ENCODE measurements at regions not wholly inside any gene's neighbourhood (a gene's known extent, or its start where the extent isn't known, plus 50 kb on each side); places are given as distances from the start of the nearest gene placed in this dataset.
"Not testable (repeated sequence)": the region's sequence is repeated elsewhere in the genome, so short reads cannot be mapped to it uniquely, and the experiment has no call there.

DNA sequence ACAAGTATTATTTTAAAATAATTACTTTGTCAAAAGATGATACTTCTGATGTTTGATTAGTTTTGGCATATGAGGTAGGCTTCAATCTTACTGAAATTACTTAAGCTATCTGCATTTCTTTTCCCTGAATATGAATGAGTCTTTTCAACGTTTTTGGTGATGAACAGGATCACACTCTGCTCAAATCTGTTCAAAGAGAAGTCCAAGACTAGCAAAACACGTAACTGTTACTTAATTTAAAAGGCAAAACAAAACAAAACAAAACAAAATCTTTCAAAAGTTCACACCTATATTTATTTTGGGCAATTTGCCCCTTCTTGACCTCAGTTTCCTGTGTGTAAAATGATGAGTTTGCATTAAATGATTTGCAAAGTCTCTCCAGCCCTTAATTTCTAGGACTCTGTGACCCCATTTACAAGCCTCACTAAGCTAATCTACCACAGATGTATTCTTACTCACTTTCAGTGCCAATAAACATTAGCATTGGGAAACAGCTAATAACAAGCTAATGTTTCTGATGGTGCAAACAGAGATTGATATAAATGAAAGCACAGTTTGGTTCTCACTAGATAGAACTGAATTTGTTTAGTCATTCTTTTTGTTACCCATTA, 865.4 kb downstream of the LTN1 start:
- peaks cover 0 to 19% (median 4%) of the 10 kb centered on the region in 3 donors for H3K4me1 ChIP-seq
- H3K9me3 ChIP-seq = peaks cover 0 to 14% (median 0%) of the 10 kb centered on the region in 3 donors
- WGBS, 2 donors (ENCODE audit: low coverage in 1 of 2) = 24 to 30% methylated on average over 2 of the region's 2 CpGs
- H3K27ac ChIP-seq = peak overlapping the region; percentile 21 to 43 (median 38)
- no peak for ATAC-seq
- TF ChIP-seq EP300 (IDR thresholded peaks at IDR 0.05) (no peak), POLR2A (IDR thresholded peaks at IDR 0.05) (no peak), POLR2AphosphoS5 (IDR thresholded peaks at IDR 0.05) (no peak)
- TF ChIP-seq, protein P1, sequence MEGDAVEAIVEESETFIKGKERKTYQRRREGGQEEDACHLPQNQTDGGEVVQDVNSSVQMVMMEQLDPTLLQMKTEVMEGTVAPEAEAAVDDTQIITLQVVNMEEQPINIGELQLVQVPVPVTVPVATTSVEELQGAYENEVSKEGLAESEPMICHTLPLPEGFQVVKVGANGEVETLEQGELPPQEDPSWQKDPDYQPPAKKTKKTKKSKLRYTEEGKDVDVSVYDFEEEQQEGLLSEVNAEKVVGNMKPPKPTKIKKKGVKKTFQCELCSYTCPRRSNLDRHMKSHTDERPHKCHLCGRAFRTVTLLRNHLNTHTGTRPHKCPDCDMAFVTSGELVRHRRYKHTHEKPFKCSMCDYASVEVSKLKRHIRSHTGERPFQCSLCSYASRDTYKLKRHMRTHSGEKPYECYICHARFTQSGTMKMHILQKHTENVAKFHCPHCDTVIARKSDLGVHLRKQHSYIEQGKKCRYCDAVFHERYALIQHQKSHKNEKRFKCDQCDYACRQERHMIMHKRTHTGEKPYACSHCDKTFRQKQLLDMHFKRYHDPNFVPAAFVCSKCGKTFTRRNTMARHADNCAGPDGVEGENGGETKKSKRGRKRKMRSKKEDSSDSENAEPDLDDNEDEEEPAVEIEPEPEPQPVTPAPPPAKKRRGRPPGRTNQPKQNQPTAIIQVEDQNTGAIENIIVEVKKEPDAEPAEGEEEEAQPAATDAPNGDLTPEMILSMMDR (IDR thresholded peaks at IDR 0.05) = no peak
- H3K4me3 ChIP-seq = no peak overlapping the region
- no peaks in the 10 kb centered on the region for H3K27me3 ChIP-seq
- H3K36me3 ChIP-seq = no peaks in the 10 kb centered on the region

DNA sequence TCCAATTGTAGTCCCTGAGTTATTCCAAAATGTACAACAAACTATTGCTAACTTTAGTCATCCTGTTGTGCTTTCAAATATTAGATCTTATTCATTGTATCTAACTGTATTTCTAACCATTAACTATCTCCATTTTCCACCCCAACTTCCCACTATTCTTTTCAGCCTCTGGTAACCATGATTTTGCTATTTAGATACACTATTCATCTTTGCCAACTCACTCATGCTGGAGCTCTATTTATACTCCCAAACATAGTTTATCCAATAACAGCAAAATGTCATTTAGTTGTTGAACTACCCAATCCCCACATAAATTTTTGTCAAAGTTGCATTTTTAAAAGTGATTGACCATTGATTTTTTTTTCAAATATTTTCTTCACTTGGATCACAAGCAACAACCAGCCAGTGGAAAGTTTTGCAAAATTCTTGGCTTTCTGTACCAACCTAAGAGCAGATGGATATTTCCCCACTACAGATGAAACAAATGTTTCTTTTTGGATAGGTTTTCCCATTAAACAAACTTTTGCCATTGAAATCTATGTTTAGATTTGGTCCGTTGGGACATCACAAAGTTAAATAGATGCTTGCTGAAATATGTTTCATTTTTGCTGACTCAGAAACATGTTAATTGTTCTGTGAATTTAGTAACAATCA, 866.0 kb downstream of the LTN1 start:
- H3K4me3 ChIP-seq = no peak overlapping the region
- H3K27me3 ChIP-seq = no peaks in the 10 kb centered on the region
- WGBS, 2 donors (ENCODE audit: low coverage in 1 of 2) = 0 to 14% methylated on average over 1 of the region's 1 CpG
- H3K9me3 ChIP-seq = peaks cover 0 to 11% (median 0%) of the 10 kb centered on the region in 3 donors
- TF ChIP-seq, protein P1 (IDR thresholded peaks at IDR 0.05) = no peak
- TF ChIP-seq POLR2A (IDR thresholded peaks at IDR 0.05) (no peak), POLR2AphosphoS5 (IDR thresholded peaks at IDR 0.05) (peak; percentile 26), EP300 (IDR thresholded peaks at IDR 0.05) (no peak)
- H3K27ac ChIP-seq = peak overlapping the region in 3 of 4 donors; percentile 36 to 43 (median 39)
- no peak for ATAC-seq
- no peaks in the 10 kb centered on the region for H3K36me3 ChIP-seq
- H3K4me1 ChIP-seq = peaks cover 0 to 19% (median 4%) of the 10 kb centered on the region in 3 donors

DNA sequence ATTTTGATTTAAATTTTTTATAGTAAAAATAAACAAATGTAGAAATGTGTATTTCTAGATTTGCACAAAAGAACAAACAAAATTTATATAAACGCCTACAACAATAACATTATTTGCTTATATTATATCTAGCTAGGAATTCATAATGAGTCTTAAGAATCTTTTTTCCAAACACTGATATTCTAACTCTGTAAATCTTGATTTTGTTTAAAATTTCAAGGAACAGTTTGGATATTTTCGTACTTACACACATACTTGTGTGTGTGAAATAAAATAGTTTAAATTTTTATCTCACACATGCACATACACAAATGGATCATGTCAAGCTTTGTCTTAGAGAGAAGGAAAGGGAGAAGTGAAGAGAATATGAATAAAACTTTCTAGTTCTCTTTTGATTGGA, 868.1 kb downstream of the LTN1 start:
- H3K27ac ChIP-seq = no peak overlapping the region
- no peaks in the 10 kb centered on the region for H3K27me3 ChIP-seq
- peaks cover 0 to 19% (median 4%) of the 10 kb centered on the region in 3 donors for H3K4me1 ChIP-seq
- no peak overlapping the region for H3K4me3 ChIP-seq
- H3K9me3 ChIP-seq = no peaks in the 10 kb centered on the region
- WGBS, 2 donors (ENCODE audit: low coverage in 1 of 2) = 22 to 44% methylated on average over 2 of the region's 2 CpGs
- ATAC-seq = no peak
- no peaks in the 10 kb centered on the region for H3K36me3 ChIP-seq
- TF ChIP-seq, protein P1 (IDR thresholded peaks at IDR 0.05) = no peak
- TF ChIP-seq POLR2AphosphoS5 (IDR thresholded peaks at IDR 0.05) = no peak
- TF ChIP-seq POLR2A (IDR thresholded peaks at IDR 0.05) = no peak
- no peak for TF ChIP-seq EP300 (IDR thresholded peaks at IDR 0.05)

DNA sequence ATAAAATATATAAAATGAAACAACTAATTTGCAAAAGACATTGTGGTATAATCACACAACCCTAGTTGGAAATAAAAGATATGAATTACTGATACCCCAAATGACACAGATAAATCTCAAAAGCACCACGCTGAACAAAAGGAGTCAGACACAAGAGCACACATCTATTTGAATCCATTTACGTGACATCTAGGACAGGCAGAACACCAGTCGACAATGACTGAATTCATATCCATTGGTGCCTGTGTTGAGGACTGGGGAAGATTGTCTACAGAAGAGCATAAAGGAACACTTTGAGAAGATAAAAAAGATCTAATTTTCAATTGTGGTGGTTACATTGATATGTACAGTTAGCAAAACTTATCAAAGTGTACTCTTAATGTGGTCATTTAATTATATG, 874.1 kb downstream of the LTN1 start:
- WGBS, 2 donors (ENCODE audit: low coverage in 1 of 2) = 86 to 90% methylated on average over 1 to 3 of the region's 3 CpGs
- Histone ChIP-seq H3K4me3 (no peak overlapping the region), H3K27ac (no peak overlapping the region), H3K36me3 (no peaks in the 10 kb centered on the region), H3K9me3 (no peaks in the 10 kb centered on the region), H3K27me3 (no peaks in the 10 kb centered on the region), H3K4me1 (no peaks in the 10 kb centered on the region)
- TF ChIP-seq, protein P1 (IDR thresholded peaks at IDR 0.05) = no peak
- TF ChIP-seq POLR2A (IDR thresholded peaks at IDR 0.05) = no peak
- TF ChIP-seq EP300 (IDR thresholded peaks at IDR 0.05) = no peak
- no peak for TF ChIP-seq POLR2AphosphoS5 (IDR thresholded peaks at IDR 0.05)
- no peak for ATAC-seq

DNA sequence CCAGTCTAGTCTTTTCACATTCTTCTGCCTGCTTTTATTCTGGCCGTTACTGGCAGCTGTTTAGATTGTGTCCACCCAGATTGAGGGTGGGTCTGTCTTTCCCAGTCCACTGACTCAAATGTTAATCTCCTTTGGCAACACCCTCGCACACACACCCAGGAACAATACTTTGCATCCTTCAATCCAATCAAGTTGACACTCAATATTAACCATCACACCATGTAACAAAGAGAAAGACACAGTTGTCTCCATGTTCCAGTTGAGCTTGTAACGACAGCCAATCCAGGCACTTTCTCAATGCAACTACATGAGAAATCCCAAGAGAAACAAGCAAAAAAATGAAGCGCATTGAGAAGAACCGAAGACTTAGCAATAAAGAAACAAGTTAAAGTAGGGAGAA, 877.7 kb downstream of the LTN1 start:
- not testable (repeated sequence) for ATAC-seq
- 84 to 90% methylated on average over 2 to 5 of the region's 5 CpGs for WGBS, 2 donors (ENCODE audit: low coverage in 1 of 2)

More for the DNA sequence above, 877.7 kb downstream of the LTN1 start:
- not testable (repeated sequence) for H3K9me3 ChIP-seq, H3K4me3 ChIP-seq, H3K27ac ChIP-seq, H3K36me3 ChIP-seq, H3K27me3 ChIP-seq
- peaks cover 3 to 32% (median 4%) of the 10 kb centered on the region in 3 donors for H3K4me1 ChIP-seq
